ENCODE measurements at regions not wholly inside any gene's neighbourhood (a gene's known extent, or its start where the extent isn't known, plus 50 kb on each side); places are given as distances from the start of the nearest gene placed in this dataset.

- no peak overlapping the region for H2AFZ ChIP-seq (ENCODE audit: low read length)
- H3K4me3 ChIP-seq (replicated peaks in 1 of 4; ENCODE audit: control extremely low read depth in 1 of 4, insufficient read depth in 1 of 4, low read depth in 3 of 4, low read length in 4 of 4), result no peak overlapping the region
- H3K4me1 ChIP-seq (ENCODE audit: control insufficient read depth, extremely low read depth, insufficient read depth, low read length), result no peaks in the 10 kb centered on the region
- TF ChIP-seq CTCF (conservative IDR thresholded peaks at IDR 0.05 in 1 of 2, IDR thresholded peaks at IDR 0.05 in 1 of 2; ENCODE audit: low read depth in 1 of 2, low read length in 2 of 2), result no peak
- no peak overlapping the region for H3K4me2 ChIP-seq (ENCODE audit: extremely low read depth, insufficient read depth, low read length)
- H3K9ac ChIP-seq (ENCODE audit: insufficient read depth, low read length), result no peak overlapping the region
- no peak for DNase-seq (ENCODE audit: low read depth in 2 of 2)
- no peak overlapping the region for H3K27ac ChIP-seq (ENCODE audit: insufficient read depth, low read length)
- no peaks in the 10 kb centered on the region for H3K27me3 ChIP-seq (ENCODE audit: control insufficient read depth, insufficient read depth, low read length)
- H4K20me1 ChIP-seq (ENCODE audit: control insufficient read depth, extremely low read depth, insufficient read depth, low read length), result no peaks in the 10 kb centered on the region
- no peaks in the 10 kb centered on the region for H3K36me3 ChIP-seq (ENCODE audit: control insufficient read depth, insufficient read depth, low read length)
- no peaks in the 10 kb centered on the region for H3K9me3 ChIP-seq (ENCODE audit: control insufficient read depth, insufficient read depth, low read depth, low read length)
- no peaks in the 10 kb centered on the region for H3K79me2 ChIP-seq (ENCODE audit: control insufficient read depth, insufficient read depth, low read length)
These were observed 110.8 kb downstream of the MTNR1B start for GRCh38 chr11:93080146-93080759.

- TF ChIP-seq CTCF (conservative IDR thresholded peaks at IDR 0.05 in 1 of 2, IDR thresholded peaks at IDR 0.05 in 1 of 2; ENCODE audit: low read depth in 1 of 2, low read length in 2 of 2), result no peak
- no peak for TF ChIP-seq EZH2 (IDR thresholded peaks at IDR 0.05; ENCODE audit: low read length, missing control alignments)
- no peak for DNase-seq (ENCODE audit: low read depth in 2 of 2)
- H3K27me3 ChIP-seq (ENCODE audit: control insufficient read depth, insufficient read depth, low read length), result no peaks in the 10 kb centered on the region
- no peaks in the 10 kb centered on the region for H3K9me3 ChIP-seq (ENCODE audit: control insufficient read depth, insufficient read depth, low read depth, low read length)
- no peak overlapping the region for H2AFZ ChIP-seq (ENCODE audit: low read length)
- no peak overlapping the region for H3K9ac ChIP-seq (ENCODE audit: insufficient read depth, low read length)
- no peak overlapping the region for H3K4me2 ChIP-seq (ENCODE audit: extremely low read depth, insufficient read depth, low read length)
- no peak overlapping the region for H3K27ac ChIP-seq (ENCODE audit: insufficient read depth, low read length)
- H3K4me1 ChIP-seq (ENCODE audit: control insufficient read depth, extremely low read depth, insufficient read depth, low read length), result no peaks in the 10 kb centered on the region
- no peaks in the 10 kb centered on the region for H3K79me2 ChIP-seq (ENCODE audit: control insufficient read depth, insufficient read depth, low read length)
- no peak overlapping the region for H3K4me3 ChIP-seq (replicated peaks in 1 of 4; ENCODE audit: control extremely low read depth in 1 of 4, insufficient read depth in 1 of 4, low read depth in 3 of 4, low read length in 4 of 4)
- no peaks in the 10 kb centered on the region for H4K20me1 ChIP-seq (ENCODE audit: control insufficient read depth, extremely low read depth, insufficient read depth, low read length)
- no peaks in the 10 kb centered on the region for H3K36me3 ChIP-seq (ENCODE audit: control insufficient read depth, insufficient read depth, low read length)
These were observed 112.2 kb downstream of the MTNR1B start for GRCh38 chr11:93081694-93082093.

- no peak for DNase-seq (ENCODE audit: low read depth in 2 of 2)
- no peak overlapping the region for H3K4me2 ChIP-seq (ENCODE audit: extremely low read depth, insufficient read depth, low read length)
- H3K27me3 ChIP-seq (ENCODE audit: control insufficient read depth, insufficient read depth, low read length), result no peaks in the 10 kb centered on the region
- TF ChIP-seq CTCF (conservative IDR thresholded peaks at IDR 0.05 in 1 of 2, IDR thresholded peaks at IDR 0.05 in 1 of 2; ENCODE audit: low read depth in 1 of 2, low read length in 2 of 2) (no peak), EZH2 (IDR thresholded peaks at IDR 0.05; ENCODE audit: low read length, missing control alignments) (no peak)
- no peak overlapping the region for H3K4me3 ChIP-seq (replicated peaks in 1 of 4; ENCODE audit: control extremely low read depth in 1 of 4, insufficient read depth in 1 of 4, low read depth in 3 of 4, low read length in 4 of 4)
- no peak overlapping the region for H3K9ac ChIP-seq (ENCODE audit: insufficient read depth, low read length)
- H2AFZ ChIP-seq (ENCODE audit: low read length), result no peak overlapping the region
- no peak overlapping the region for H3K27ac ChIP-seq (ENCODE audit: insufficient read depth, low read length)
- no peaks in the 10 kb centered on the region for H3K79me2 ChIP-seq (ENCODE audit: control insufficient read depth, insufficient read depth, low read length)
- H4K20me1 ChIP-seq (ENCODE audit: control insufficient read depth, extremely low read depth, insufficient read depth, low read length), result no peaks in the 10 kb centered on the region
- H3K9me3 ChIP-seq (ENCODE audit: control insufficient read depth, insufficient read depth, low read depth, low read length), result no peaks in the 10 kb centered on the region
- H3K36me3 ChIP-seq (ENCODE audit: control insufficient read depth, insufficient read depth, low read length), result no peaks in the 10 kb centered on the region
- H3K4me1 ChIP-seq (ENCODE audit: control insufficient read depth, extremely low read depth, insufficient read depth, low read length), result no peaks in the 10 kb centered on the region
These were observed 113.4 kb downstream of the MTNR1B start for GRCh38 chr11:93082900-93083299.

Data from fibroblast of lung (primary cell).